ENCODE measurements at regions not wholly inside any gene's neighbourhood (a gene's known extent, or its start where the extent isn't known, plus 50 kb on each side); places are given as distances from the start of the nearest gene placed in this dataset.
"Not testable (repeated sequence)": the region's sequence is repeated elsewhere in the genome, so short reads cannot be mapped to it uniquely, and the experiment has no call there.

DNA sequence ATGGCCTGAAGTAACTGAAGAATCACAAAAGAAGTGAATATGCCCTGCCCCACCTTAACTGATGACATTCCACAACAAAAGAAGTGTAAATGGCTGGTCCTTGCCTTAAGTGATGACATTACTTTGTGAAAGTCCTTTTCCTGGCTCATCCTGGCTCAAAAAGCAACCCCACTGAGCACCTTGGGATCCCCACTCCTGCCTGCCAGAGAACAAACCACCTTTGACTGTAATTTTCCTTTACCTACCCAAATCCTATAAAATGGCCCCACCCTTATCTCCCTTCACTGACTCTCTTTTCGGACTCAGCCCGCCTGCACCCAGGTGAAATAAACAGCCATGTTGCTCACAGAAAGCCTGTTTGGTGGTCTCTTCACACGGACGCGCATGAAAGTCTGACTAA is 564.5 kb upstream of the SLITRK6 start:
- H3K27me3 Mint-ChIP-seq, CTCF ChIA-PET, POLR2A ChIA-PET: not testable (repeated sequence)

DNA sequence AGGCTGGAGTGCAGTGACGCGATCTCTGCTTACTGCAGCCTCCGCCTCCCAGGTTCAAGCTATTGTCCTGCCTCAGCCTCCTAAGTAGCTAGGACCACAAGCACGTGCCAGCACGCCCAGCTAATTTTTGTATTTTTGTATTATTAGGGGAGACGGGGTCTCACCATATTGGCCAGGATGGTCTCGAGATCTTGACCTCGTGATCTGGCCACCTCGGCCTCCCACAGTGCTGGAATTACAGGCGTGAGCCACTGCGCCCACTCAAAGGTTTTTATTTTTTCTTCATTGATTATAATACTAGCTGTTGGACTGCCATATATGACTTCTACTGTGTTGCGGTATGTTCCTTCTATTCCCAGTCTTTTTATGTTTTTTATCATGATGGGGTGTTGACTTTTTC is 569.7 kb upstream of the SLITRK6 start:
- DNase-seq (no peak), ATAC-seq (no peak)
- Mint-ChIP-seq H3K36me3 (ENCODE audit: low read depth) (no peaks in the 10 kb centered on the region), H3K27me3 (no peaks in the 10 kb centered on the region), H3K4me1 (no peaks in the 10 kb centered on the region), H3K4me3 (no peak overlapping the region), H3K27ac (no peak overlapping the region), H3K9me3 (ENCODE audit: low read depth) (peaks cover 16% of the 10 kb centered on the region)
- CTCF ChIA-PET = interaction anchor here (1.0 kb wide), 1 partner anchor 24 kb away, joined by 3 read pairs; no protein-coding TSS in a partner anchor
- POLR2A ChIA-PET = no interaction called here
- intact Hi-C loops (cut with DNase I, micrococcal nuclease) = no loop called here

More for the DNA sequence above, 564.5 kb upstream of the SLITRK6 start:
- ATAC-seq; intact Hi-C loops (cut with DNase I, micrococcal nuclease); H3K36me3 Mint-ChIP-seq (ENCODE audit: low read depth); H3K4me1 Mint-ChIP-seq; DNase-seq; H3K4me3 Mint-ChIP-seq; H3K27ac Mint-ChIP-seq; H3K9me3 Mint-ChIP-seq (ENCODE audit: low read depth): not testable (repeated sequence)

DNA sequence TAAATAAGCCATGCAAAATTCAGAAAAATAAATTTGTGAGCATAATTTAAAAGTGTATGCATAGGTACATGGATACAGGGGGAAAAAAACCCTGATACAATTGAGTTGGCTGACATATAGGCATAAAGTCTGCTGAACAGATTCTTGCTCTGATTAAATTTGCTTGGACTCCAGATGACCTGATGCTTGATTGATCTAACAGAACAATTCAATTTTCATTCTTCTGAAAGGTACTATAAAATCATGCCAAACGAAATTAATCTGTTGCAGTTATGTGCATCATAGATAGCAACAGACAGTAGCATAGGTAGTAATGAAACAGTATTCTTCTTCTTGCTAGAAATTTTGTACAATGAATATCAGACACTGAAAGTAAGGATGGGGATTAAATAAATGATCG is 578.2 kb upstream of the SLITRK6 start:
- DNase-seq (no peak), ATAC-seq (no peak)
- Mint-ChIP-seq H3K4me1 (no peaks in the 10 kb centered on the region), H3K4me3 (no peak overlapping the region), H3K27me3 (no peaks in the 10 kb centered on the region), H3K36me3 (ENCODE audit: low read depth) (no peaks in the 10 kb centered on the region), H3K27ac (no peak overlapping the region), H3K9me3 (ENCODE audit: low read depth) (peaks cover 7% of the 10 kb centered on the region)
- POLR2A ChIA-PET = no interaction called here
- CTCF ChIA-PET = no interaction called here
- intact Hi-C loops (cut with DNase I, micrococcal nuclease) = no loop called here

DNA sequence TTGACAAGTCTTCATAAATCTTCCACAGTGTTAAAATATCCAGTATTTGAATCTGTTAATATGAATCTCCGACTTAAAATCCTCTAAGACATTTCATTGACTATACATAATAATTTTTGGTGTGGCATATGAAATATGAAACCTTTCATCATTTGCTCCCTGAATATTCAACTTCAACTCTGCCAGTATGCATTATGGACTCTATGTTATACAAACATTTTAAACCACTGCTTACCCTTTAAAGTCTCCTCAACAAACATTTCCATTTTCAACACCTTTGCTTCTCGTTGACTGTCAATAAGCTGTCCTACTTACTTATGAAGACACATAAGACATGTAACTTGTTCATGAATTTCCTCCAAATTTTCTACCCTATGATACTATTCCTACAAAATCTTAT is 579.4 kb upstream of the SLITRK6 start:
- H3K4me3 Mint-ChIP-seq = no peak overlapping the region
- no peak for DNase-seq
- ChIA-PET POLR2A (no interaction called here), CTCF (no interaction called here)
- intact Hi-C loops (cut with DNase I, micrococcal nuclease) = no loop called here
- H3K36me3 Mint-ChIP-seq (ENCODE audit: low read depth) = no peaks in the 10 kb centered on the region
- H3K4me1 Mint-ChIP-seq = no peaks in the 10 kb centered on the region
- no peak overlapping the region for H3K27ac Mint-ChIP-seq
- no peak for ATAC-seq
- H3K27me3 Mint-ChIP-seq = no peaks in the 10 kb centered on the region
- no peaks in the 10 kb centered on the region for H3K9me3 Mint-ChIP-seq (ENCODE audit: low read depth)

DNA sequence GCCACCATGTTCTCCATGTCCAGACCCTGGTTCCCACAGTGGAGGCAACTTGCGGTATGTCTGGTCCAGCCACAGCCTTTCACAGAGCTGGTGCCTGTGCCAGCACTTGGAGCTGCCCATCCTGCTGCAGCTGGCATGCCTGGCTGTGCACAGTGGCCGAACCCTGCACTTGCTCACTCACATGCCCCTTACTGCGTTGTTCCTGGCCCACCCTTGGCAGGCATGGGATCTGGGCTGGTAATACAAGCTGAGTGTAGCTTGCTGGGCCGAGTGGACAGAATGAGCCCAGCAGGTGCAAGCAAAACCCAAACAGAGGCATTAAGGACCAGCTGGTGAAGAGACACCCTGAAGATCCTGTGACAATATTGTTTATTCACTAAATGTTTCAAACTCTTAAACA is 583.9 kb upstream of the SLITRK6 start:
- ATAC-seq = no peak
- H3K27me3 Mint-ChIP-seq = no peaks in the 10 kb centered on the region
- H3K36me3 Mint-ChIP-seq (ENCODE audit: low read depth) = no peaks in the 10 kb centered on the region
- CTCF ChIA-PET = no interaction called here
- intact Hi-C loops (cut with DNase I, micrococcal nuclease) = no loop called here
- peaks cover 3% of the 10 kb centered on the region for H3K9me3 Mint-ChIP-seq (ENCODE audit: low read depth)
- DNase-seq = no peak
- no peaks in the 10 kb centered on the region for H3K4me1 Mint-ChIP-seq
- POLR2A ChIA-PET = no interaction called here
- H3K27ac Mint-ChIP-seq = no peak overlapping the region
- no peak overlapping the region for H3K4me3 Mint-ChIP-seq

DNA sequence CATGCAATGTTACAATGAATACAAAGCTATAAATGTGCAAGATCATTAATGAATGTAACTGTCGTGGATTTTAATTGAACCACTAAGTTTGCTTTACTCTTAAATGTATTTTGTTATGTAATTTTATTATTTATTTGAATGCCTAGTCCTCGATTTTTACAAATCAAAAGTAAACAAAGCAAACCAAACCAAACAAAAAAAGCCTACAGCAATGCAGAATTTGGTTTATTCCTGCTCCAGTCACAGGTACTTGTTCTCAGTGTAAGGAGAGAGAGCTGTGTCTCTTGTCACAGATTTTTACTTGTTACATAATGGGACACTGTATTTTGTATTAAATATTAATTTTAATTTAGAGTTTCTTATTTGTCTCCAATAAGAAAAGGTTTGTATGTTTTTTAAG is 584.3 kb upstream of the SLITRK6 start:
- no peaks in the 10 kb centered on the region for H3K27me3 Mint-ChIP-seq
- intact Hi-C loops (cut with DNase I, micrococcal nuclease) = no loop called here
- ChIA-PET POLR2A (no interaction called here), CTCF (no interaction called here)
- H3K9me3 Mint-ChIP-seq (ENCODE audit: low read depth) = peaks cover 3% of the 10 kb centered on the region
- no peaks in the 10 kb centered on the region for H3K4me1 Mint-ChIP-seq
- no peaks in the 10 kb centered on the region for H3K36me3 Mint-ChIP-seq (ENCODE audit: low read depth)
- ATAC-seq (no peak), DNase-seq (no peak)
- no peak overlapping the region for H3K27ac Mint-ChIP-seq
- no peak overlapping the region for H3K4me3 Mint-ChIP-seq

DNA sequence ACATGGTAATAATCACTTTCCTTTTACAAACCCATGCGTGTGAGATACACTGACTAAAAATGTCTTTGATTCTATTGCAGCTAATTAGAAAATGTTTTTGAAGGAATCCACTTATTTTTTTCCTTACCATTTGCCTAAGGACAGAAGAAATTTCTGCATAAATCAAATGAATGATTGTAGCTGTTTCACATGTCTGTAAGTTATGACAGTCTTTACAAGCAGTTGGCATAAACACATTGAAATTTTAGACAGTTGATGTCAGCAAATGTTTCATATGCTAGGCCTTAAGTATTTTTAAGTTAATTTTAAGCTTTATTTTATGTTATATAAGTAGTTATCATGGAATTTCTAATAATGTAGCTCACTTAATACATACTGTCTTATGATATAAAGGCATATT is 598.4 kb upstream of the SLITRK6 start:
- Mint-ChIP-seq H3K36me3 (ENCODE audit: low read depth) (no peaks in the 10 kb centered on the region), H3K4me1 (no peaks in the 10 kb centered on the region), H3K27me3 (no peaks in the 10 kb centered on the region), H3K4me3 (no peak overlapping the region), H3K27ac (no peak overlapping the region), H3K9me3 (ENCODE audit: low read depth) (peaks cover 3% of the 10 kb centered on the region)
- CTCF ChIA-PET = no interaction called here
- intact Hi-C loops (cut with DNase I, micrococcal nuclease) = no loop called here
- POLR2A ChIA-PET = no interaction called here
- DNase-seq (no peak), ATAC-seq (no peak)

DNA sequence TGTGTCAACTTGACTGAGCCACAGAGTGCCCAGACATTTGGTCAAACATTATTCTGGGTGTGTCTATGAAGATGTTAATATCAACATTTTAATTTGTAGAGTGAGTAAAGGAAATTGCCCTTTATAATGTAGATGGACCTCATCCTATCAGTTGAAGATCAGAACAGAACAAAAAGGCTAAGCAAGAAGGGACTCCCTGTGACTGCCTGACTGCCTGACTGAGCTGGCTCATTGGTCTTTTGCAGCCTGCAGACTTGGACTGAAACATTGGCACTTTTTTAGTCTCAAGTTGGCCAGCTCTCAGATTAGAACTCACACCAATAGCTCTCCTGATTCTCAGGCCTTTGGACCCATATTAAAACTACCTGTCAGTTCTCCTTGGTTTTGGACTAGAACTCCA is 600.4 kb upstream of the SLITRK6 start:
- no peak overlapping the region for H3K4me3 Mint-ChIP-seq
- intact Hi-C loops (cut with DNase I, micrococcal nuclease) = no loop called here
- H3K36me3 Mint-ChIP-seq (ENCODE audit: low read depth) = no peaks in the 10 kb centered on the region
- H3K9me3 Mint-ChIP-seq (ENCODE audit: low read depth) = peaks cover 3% of the 10 kb centered on the region
- H3K27me3 Mint-ChIP-seq = no peaks in the 10 kb centered on the region
- H3K27ac Mint-ChIP-seq = no peak overlapping the region
- no peak for ATAC-seq
- no peaks in the 10 kb centered on the region for H3K4me1 Mint-ChIP-seq
- no peak for DNase-seq
- CTCF ChIA-PET = no interaction called here
- POLR2A ChIA-PET = no interaction called here

DNA sequence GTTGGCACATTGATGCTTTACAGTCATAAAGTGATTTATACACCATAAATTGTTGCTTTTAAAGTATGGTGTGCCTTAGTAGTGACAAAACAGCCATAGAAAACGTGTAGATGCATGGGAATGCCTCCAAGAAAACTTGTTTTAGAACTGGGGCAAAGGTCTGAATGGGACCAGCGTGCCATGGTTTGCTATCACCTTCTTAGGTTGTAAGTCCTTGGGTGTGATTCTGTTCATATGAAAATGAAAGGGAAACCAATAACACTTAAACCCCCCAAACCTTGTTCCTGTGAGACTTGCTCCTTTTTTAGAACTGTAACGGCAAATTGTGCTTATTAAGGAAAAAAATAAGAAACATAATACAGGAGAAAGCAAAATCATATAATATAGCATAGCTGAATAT is 603.3 kb upstream of the SLITRK6 start:
- Mint-ChIP-seq H3K36me3 (ENCODE audit: low read depth) (no peaks in the 10 kb centered on the region), H3K27ac (no peak overlapping the region), H3K4me3 (no peak overlapping the region), H3K9me3 (ENCODE audit: low read depth) (no peaks in the 10 kb centered on the region), H3K4me1 (no peaks in the 10 kb centered on the region), H3K27me3 (no peaks in the 10 kb centered on the region)
- no peak for ATAC-seq
- DNase-seq = no peak
- intact Hi-C loops (cut with DNase I, micrococcal nuclease) = no loop called here
- CTCF ChIA-PET = no interaction called here
- POLR2A ChIA-PET = no interaction called here

DNA sequence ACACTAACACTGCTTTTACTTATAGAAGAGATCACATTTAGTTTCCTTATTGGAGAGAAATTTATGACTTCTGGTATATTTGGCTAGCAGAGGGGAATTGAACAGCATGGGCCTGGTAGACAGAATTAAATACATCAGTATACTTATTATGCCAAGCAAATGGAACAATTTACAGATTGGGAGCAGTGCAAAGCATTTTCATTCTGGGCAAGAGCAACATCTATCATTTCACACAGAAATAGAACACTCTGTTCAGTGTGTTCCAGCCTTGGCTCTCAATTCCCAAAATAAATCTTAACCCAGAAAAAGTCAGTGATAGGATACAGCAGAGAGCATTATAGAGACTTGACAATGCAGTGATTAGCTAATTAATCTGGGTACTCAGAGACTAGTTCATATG is 604.0 kb upstream of the SLITRK6 start:
- ATAC-seq (no peak), DNase-seq (no peak)
- Mint-ChIP-seq H3K4me1 (no peaks in the 10 kb centered on the region), H3K36me3 (ENCODE audit: low read depth) (no peaks in the 10 kb centered on the region), H3K27ac (no peak overlapping the region), H3K4me3 (no peak overlapping the region), H3K9me3 (ENCODE audit: low read depth) (peaks cover 2% of the 10 kb centered on the region), H3K27me3 (no peaks in the 10 kb centered on the region)
- intact Hi-C loops (cut with DNase I, micrococcal nuclease) = no loop called here
- CTCF ChIA-PET = no interaction called here
- POLR2A ChIA-PET = no interaction called here

DNA sequence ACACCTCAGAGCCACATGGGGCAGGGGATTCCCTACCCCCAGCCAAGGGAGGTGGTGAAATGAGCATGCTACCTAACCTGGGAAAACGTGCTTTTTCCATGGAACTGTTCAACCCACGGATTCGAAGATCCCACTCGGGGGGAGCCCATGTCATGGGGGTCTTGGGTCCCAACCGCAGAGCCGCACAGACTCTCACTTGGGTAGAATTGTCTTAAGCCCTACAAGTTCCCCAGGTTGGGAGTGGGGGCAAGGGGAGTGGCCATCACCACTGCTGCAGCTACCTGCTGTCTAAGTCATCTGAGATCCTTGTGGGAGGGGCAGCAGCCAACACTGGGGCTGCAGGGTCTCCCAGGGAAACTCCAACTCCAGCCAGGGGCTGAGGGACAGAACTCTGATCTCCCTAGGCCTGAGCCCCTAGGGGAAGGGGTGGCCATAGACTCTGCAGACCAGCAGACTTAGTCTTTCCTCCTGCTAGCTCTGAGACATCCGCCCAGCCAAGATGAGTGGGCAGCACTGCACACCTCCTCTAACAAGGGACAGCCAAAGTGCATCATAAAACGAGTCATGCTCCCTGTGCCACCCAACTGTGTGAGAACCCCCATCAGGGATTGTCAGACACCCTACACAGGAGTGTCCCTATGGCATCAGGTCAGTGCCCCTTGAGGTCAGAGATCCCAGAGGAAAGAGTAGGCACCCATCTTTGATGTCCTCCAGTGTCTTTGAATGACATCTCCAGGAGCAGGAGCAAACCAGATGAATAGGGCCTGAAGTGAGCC is 610.4 kb upstream of the SLITRK6 start:
- no peak overlapping the region for H3K4me3 Mint-ChIP-seq
- H3K27ac Mint-ChIP-seq = no peak overlapping the region
- ChIA-PET POLR2A (no interaction called here), CTCF (no interaction called here)
- no peaks in the 10 kb centered on the region for H3K4me1 Mint-ChIP-seq
- H3K36me3 Mint-ChIP-seq (ENCODE audit: low read depth) = no peaks in the 10 kb centered on the region
- no peak for ATAC-seq
- intact Hi-C loops (cut with DNase I, micrococcal nuclease) = no loop called here
- no peaks in the 10 kb centered on the region for H3K27me3 Mint-ChIP-seq
- peaks cover 7% of the 10 kb centered on the region for H3K9me3 Mint-ChIP-seq (ENCODE audit: low read depth)
- no peak for DNase-seq

DNA sequence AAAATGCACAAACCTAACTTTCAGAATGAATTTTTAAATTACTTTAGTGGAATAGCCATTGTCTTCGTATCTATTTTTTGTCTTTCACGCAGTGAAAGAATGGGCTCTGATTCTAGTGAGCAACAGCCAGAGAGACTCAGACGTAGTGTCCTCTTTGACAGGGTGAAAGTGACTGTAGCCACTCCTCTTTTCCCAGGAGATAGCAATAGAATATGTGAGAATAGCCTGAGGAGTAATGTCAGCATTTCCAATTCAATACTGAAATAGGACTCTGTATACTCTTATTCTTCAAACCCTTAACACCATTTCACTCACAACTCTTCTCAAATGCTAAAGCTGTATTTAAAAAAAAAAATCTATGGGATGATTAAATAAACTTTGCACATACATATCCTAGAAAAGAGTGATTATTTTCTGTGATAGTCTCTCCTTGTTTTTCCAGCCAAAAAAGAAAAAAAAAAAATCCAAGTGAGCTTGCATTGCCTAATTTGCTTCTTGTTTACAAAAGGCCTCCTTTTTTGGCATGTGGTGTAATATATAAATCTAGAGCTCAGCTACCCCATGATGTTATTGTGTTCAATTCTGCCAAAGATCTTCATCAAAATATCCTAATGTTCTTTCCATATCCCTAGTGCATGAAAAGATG is 626.1 kb upstream of the SLITRK6 start:
- Mint-ChIP-seq H3K9me3 (ENCODE audit: low read depth) (peaks cover 19% of the 10 kb centered on the region), H3K4me1 (no peaks in the 10 kb centered on the region), H3K4me3 (no peak overlapping the region), H3K27me3 (no peaks in the 10 kb centered on the region), H3K36me3 (ENCODE audit: low read depth) (no peaks in the 10 kb centered on the region), H3K27ac (no peak overlapping the region)
- ChIA-PET POLR2A (no interaction called here), CTCF (no interaction called here)
- no peak for DNase-seq
- intact Hi-C loops (cut with DNase I, micrococcal nuclease) = no loop called here
- no peak for ATAC-seq
